HepG2 (cell line): ENCODE measurements at regions not wholly inside any gene's neighbourhood (a gene's known extent, or its start where the extent isn't known, plus 50 kb on each side); places are given as distances from the start of the nearest gene placed in this dataset.

Experiments
- ATAC-seq: fragments of 200-7000 bp; cut with Tn5 transposase; 3 replicates; pipeline ENCODE4 v1.9.1; 2020; ENCODE audit warnings: mild to moderate bottlenecking, moderate library complexity
- BruUV-seq: library from RNA; stranded (reverse); fragments of 400-500 nt; replicated peaks from 2 replicates; lab custom pipeline; 2021; lab: Mats Ljungman, UMichigan
- CTCF ChIA-PET: fragments of 300-600 bp; formaldehyde crosslinking; extraction: SDS; loops from one replicate; lab custom pipeline; 2021; ENCODE audit warnings: low total read pairs, inconsistent platforms, low intra/inter-chr PET ratio; lab: Yijun Ruan, JAX
- POLR2A ChIA-PET: fragments of 350-600 bp; sonication (Branson Sonifier 250); formaldehyde crosslinking; loops from one replicate; lab custom pipeline; 2020; ENCODE audit warnings: antibody characterized with exemption, inconsistent platforms; lab: Yijun Ruan, JAX
- DNase-seq: peaks from one replicate; pipeline ENCODE4 v3.0.0-alpha.2; 2015; ENCODE audit warnings: low spot score
- FAIRE-seq: peaks from 3 replicates; lab custom pipeline; 2011; peaks lifted over from hg19 to GRCh38; lab: Jason Lieb, UNC
- H2AFZ ChIP-seq: one replicate; pipeline ENCODE4 v1.6.1; 2011; ENCODE audit warnings: low read length, inconsistent platforms
- H3K27ac ChIP-seq: fragments of 300-600 bp; 3 replicates; pipeline ENCODE4 v1.8.0; 2011; ENCODE audit warnings: mixed run types, mild to moderate bottlenecking, mixed read lengths, low read length, inconsistent platforms; ENCODE audit not compliant: insufficient read depth; ENCODE audit errors: extremely low read length
- H3K27me3 ChIP-seq, 2 experiments: fragments of 200-600 bp in 1 of 2; 2 replicates in 1 of 2; 3 replicates in 1 of 2; pipeline versions ENCODE4 v1.6.0 to v1.8.0; 2011; ENCODE audit warnings: low read length in 2 of 2, mild to moderate bottlenecking in 2 of 2, moderate library complexity in 2 of 2, inconsistent platforms in 1 of 2; ENCODE audit not compliant: insufficient read depth in 2 of 2, control insufficient read depth in 1 of 2
- H3K36me3 ChIP-seq, 2 experiments: fragments of 200-600 bp in 1 of 2; replicated peaks in 1 of 2; 2 replicates in 1 of 2; 3 replicates in 1 of 2; pipeline versions ENCODE4 v1.5.1 to v1.8.0; 2011; ENCODE audit warnings: low read length in 2 of 2, inconsistent platforms in 1 of 2; ENCODE audit not compliant: insufficient read depth in 2 of 2, control insufficient read depth in 1 of 2
- H3K4me1 ChIP-seq: 2 replicates; pipeline ENCODE4 v1.5.1; 2012; ENCODE audit warnings: low read length, inconsistent platforms; ENCODE audit not compliant: insufficient read depth
- H3K4me2 ChIP-seq: 2 replicates; pipeline ENCODE4 v1.6.0; 2011; ENCODE audit warnings: low read depth, low read length, inconsistent platforms
- H3K4me3 ChIP-seq, 3 experiments: fragments of 200-600 bp in 1 of 3; sonication (generic), shearing (Covaris generic) in 1 of 3; replicated peaks in 1 of 3; 2 replicates each; pipeline ENCODE4 v1.5.1; 2011 to 2016; ENCODE audit warnings: low read length in 3 of 3, inconsistent platforms in 2 of 3, low read depth in 2 of 3, mild to moderate bottlenecking in 2 of 3, control low read depth in 1 of 3, mixed read lengths in 1 of 3; ENCODE audit not compliant: insufficient read depth in 1 of 3
- H3K79me2 ChIP-seq: one replicate; pipeline ENCODE4 v1.6.1; 2011; ENCODE audit warnings: low read length, inconsistent platforms; ENCODE audit not compliant: insufficient read depth
- H3K9ac ChIP-seq: 2 replicates; pipeline ENCODE4 v1.6.0; 2011; ENCODE audit warnings: mild to moderate bottlenecking, low read depth, low read length, inconsistent platforms; ENCODE audit not compliant: insufficient read depth
- H3K9me3 ChIP-seq: 2 replicates; pipeline ENCODE4 v1.5.1; 2012; ENCODE audit warnings: mild to moderate bottlenecking, low read length
- H4K20me1 ChIP-seq: 2 replicates; pipeline ENCODE4 v1.6.0; 2011; ENCODE audit warnings: inconsistent platforms, mild to moderate bottlenecking, low read length, moderate library complexity; ENCODE audit not compliant: insufficient read depth
- EZH2 ChIP-seq: conservative IDR thresholded peaks from 2 replicates; pipeline ENCODE4 v1.6.1; 2012; ENCODE audit warnings: mild to moderate bottlenecking, low read depth, low read length, moderate library complexity
- MAF1 ChIP-seq: sonication (generic); formaldehyde crosslinking; IDR thresholded peaks from 2 replicates; pipeline ENCODE4 v1.5.0; 2020; ENCODE audit warnings: missing genetic modification reagents, borderline replicate concordance
- NR3C1 ChIP-seq: sonication (generic); formaldehyde crosslinking; IDR thresholded peaks from 2 replicates; pipeline ENCODE4 v1.4.0; 2020; ENCODE audit warnings: missing genetic modification reagents
- PAX8 ChIP-seq: sonication (generic); formaldehyde crosslinking; IDR thresholded peaks from 2 replicates; pipeline ENCODE4 v1.8.0; 2022; ENCODE audit warnings: mild to moderate bottlenecking, missing genetic modification reagents, borderline replicate concordance
- PLSCR1 ChIP-seq: sonication (generic); formaldehyde crosslinking; IDR thresholded peaks from 2 replicates; pipeline ENCODE4 v1.5.0; 2020; ENCODE audit warnings: missing genetic modification reagents, mild to moderate bottlenecking, borderline replicate concordance
- SIX1 ChIP-seq: sonication (generic); formaldehyde crosslinking; IDR thresholded peaks from 2 replicates; pipeline ENCODE4 v1.4.0; 2020; ENCODE audit warnings: missing genetic modification reagents, borderline replicate concordance
- SOX6 ChIP-seq, 2 experiments: fragments of 450-650 bp in 1 of 2; sonication (generic) in 1 of 2; formaldehyde crosslinking in 1 of 2; IDR thresholded peaks; 2 replicates each; pipeline versions ENCODE4 v1.4.0 to v1.6.1; 2017 to 2020; ENCODE audit warnings: antibody characterized with exemption in 1 of 2, mild to moderate bottlenecking in 1 of 2, missing genetic modification reagents in 1 of 2
- TEAD3 ChIP-seq: optimal IDR thresholded peaks from 2 replicates; pipeline ENCODE3; 2016; ENCODE audit warnings: borderline replicate concordance
- ZKSCAN8 ChIP-seq: IDR thresholded peaks from 2 replicates; pipeline ENCODE4 v1.6.1; 2016; ENCODE audit warnings: borderline replicate concordance, missing genetic modification reagents, missing compliant biosample characterization
- ZNF432 ChIP-seq: sonication (generic); formaldehyde crosslinking; IDR thresholded peaks from 2 replicates; pipeline ENCODE4 v1.5.0; 2020; ENCODE audit warnings: missing genetic modification reagents, mild to moderate bottlenecking, borderline replicate concordance
- ZNF460 ChIP-seq: sonication (generic); formaldehyde crosslinking; IDR thresholded peaks from 2 replicates; pipeline ENCODE4 v1.5.1; 2020; ENCODE audit warnings: missing genetic modification reagents, mild to moderate bottlenecking, borderline replicate concordance
- ZNF746 ChIP-seq: sonication (generic); formaldehyde crosslinking; IDR thresholded peaks from 2 replicates; pipeline ENCODE4 v1.8.0; 2022; ENCODE audit warnings: mild to moderate bottlenecking, missing genetic modification reagents
- ZNF773 ChIP-seq: sonication (generic); formaldehyde crosslinking; IDR thresholded peaks from 2 replicates; pipeline ENCODE4 v1.4.0; 2020; ENCODE audit warnings: missing genetic modification reagents, borderline replicate concordance
- ZNF782 ChIP-seq: sonication (generic); formaldehyde crosslinking; IDR thresholded peaks from 2 replicates; pipeline ENCODE4 v1.4.0; 2020; ENCODE audit warnings: missing genetic modification reagents, mild to moderate bottlenecking, borderline replicate concordance
- WGBS: methylation state at CpG from one replicate; pipeline ENCODE4 v1.1.6; 2017; ENCODE audit warnings: low lambda C conversion rate; 5-methylcytosine and 5-hydroxymethylcytosine counted together
- in situ Hi-C: cut with HindIII; loops from 2 replicates; pipeline ENCODE4 v1.10.0; 2017; ENCODE audit warnings: low pct_unique_long_range_greater_than_20kb; ENCODE audit not compliant: extremely low pct_ligation_motif_present
- intact Hi-C: fragments of 100-400 bp; cut with micrococcal nuclease; formaldehyde crosslinking; loops from one replicate; pipeline ENCODE4 v1.10.0; 2022; ENCODE audit not compliant: unreplicated experiment
- TF ChIP-seq, protein P1 (sequence below): sonication (generic); formaldehyde crosslinking; IDR thresholded peaks from 2 replicates; pipeline ENCODE4 v1.4.0; 2020; ENCODE audit warnings: missing genetic modification reagents, mild to moderate bottlenecking, borderline replicate concordance
- TF ChIP-seq, protein P2 (sequence below): sonication (generic); formaldehyde crosslinking; IDR thresholded peaks from 2 replicates; pipeline ENCODE4 v1.5.1; 2020; ENCODE audit warnings: mild to moderate bottlenecking, missing genetic modification reagents, borderline replicate concordance
- TF ChIP-seq, protein P3 (sequence below): sonication (generic); formaldehyde crosslinking; IDR thresholded peaks from 2 replicates; pipeline ENCODE4 v1.4.0; 2020; ENCODE audit warnings: missing genetic modification reagents, borderline replicate concordance

DNA sequence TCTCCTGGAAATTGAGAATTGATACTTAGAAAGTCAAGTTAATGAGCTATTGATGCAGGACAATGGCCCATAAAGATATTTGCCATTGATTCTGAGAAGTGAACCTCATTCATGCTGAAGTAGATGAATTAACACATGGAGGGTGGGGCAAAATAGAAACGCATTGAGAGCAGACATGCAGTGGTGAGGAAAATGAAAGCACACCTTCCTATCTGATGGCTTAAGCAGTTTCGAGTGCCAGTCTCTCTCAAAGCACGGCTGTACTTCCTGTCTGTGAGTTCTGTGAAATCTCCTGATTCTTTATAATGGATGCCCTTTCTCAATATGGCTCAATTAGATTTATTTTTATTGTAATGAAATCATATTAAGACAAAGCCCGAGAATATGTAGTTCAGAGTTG is 247.0 kb downstream of the TMX3 start:
- Histone ChIP-seq H3K36me3 (no peaks in the 10 kb centered on the region), H3K4me2 (no peak overlapping the region), H4K20me1 (no peaks in the 10 kb centered on the region), H3K4me3 (no peak overlapping the region), H3K4me1 (no peaks in the 10 kb centered on the region), H2AFZ (no peak overlapping the region), H3K9ac (no peak overlapping the region), H3K9me3 (no peaks in the 10 kb centered on the region), H3K27ac (no peak overlapping the region), H3K79me2 (no peaks in the 10 kb centered on the region), H3K27me3 (no peaks in the 10 kb centered on the region)
- CTCF ChIA-PET = no interaction called here
- intact Hi-C loops = no loop called here
- POLR2A ChIA-PET = no interaction called here
- in situ Hi-C loops = no loop called here
- TF ChIP-seq, protein P1, sequence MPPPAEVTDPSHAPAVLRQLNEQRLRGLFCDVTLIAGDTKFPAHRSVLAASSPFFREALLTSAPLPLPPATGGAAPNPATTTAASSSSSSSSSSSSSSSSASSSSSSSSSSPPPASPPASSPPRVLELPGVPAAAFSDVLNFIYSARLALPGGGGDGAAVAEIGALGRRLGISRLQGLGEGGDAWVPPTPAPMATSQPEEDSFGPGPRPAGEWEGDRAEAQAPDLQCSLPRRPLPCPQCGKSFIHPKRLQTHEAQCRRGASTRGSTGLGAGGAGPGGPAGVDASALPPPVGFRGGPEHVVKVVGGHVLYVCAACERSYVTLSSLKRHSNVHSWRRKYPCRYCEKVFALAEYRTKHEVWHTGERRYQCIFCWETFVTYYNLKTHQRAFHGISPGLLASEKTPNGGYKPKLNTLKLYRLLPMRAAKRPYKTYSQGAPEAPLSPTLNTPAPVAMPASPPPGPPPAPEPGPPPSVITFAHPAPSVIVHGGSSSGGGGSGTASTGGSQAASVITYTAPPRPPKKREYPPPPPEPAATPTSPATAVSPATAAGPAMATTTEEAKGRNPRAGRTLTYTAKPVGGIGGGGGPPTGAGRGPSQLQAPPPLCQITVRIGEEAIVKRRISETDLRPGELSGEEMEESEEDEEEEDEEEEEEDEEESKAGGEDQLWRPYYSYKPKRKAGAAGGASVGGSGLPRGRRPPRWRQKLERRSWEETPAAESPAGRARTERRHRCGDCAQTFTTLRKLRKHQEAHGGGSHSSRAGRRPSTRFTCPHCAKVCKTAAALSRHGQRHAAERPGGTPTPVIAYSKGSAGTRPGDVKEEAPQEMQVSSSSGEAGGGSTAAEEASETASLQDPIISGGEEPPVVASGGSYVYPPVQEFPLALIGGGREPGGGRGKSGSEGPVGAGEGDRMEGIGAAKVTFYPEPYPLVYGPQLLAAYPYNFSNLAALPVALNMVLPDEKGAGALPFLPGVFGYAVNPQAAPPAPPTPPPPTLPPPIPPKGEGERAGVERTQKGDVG (CRISPR knock-in tag) = no peak
- TF ChIP-seq ZNF746 (CRISPR knock-in tag) (no peak), PLSCR1 (CRISPR knock-in tag) (no peak), NR3C1 (CRISPR knock-in tag) (no peak), ZNF782 (no peak), ZNF460 (CRISPR knock-in tag) (no peak), PAX8 (no peak), ZNF773 (CRISPR knock-in tag) (no peak), EZH2 (no peak), SIX1 (no peak), ZKSCAN8 (CRISPR knock-in tag) (no peak), SOX6 (IDR thresholded peaks at IDR 0.05) (no peak), SOX6 (CRISPR knock-in tag; IDR thresholded peaks at IDR 0.05) (no peak), MAF1 (CRISPR knock-in tag) (no peak), ZNF432 (CRISPR knock-in tag) (no peak), TEAD3 (no peak)
- TF ChIP-seq, protein P2, sequence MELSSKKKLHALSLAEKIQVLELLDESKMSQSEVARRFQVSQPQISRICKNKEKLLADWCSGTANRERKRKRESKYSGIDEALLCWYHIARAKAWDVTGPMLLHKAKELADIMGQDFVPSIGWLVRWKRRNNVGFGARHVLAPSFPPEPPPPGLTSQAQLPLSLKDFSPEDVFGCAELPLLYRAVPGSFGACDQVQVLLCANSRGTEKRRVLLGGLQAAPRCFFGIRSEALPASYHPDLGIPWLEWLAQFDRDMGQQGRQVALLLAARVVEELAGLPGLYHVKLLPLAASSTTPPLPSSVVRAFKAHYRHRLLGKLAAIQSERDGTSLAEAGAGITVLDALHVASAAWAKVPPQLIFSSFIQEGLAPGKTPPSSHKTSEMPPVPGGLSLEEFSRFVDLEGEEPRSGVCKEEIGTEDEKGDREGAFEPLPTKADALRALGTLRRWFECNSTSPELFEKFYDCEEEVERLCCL (CRISPR knock-in tag) = no peak
- TF ChIP-seq, protein P3, sequence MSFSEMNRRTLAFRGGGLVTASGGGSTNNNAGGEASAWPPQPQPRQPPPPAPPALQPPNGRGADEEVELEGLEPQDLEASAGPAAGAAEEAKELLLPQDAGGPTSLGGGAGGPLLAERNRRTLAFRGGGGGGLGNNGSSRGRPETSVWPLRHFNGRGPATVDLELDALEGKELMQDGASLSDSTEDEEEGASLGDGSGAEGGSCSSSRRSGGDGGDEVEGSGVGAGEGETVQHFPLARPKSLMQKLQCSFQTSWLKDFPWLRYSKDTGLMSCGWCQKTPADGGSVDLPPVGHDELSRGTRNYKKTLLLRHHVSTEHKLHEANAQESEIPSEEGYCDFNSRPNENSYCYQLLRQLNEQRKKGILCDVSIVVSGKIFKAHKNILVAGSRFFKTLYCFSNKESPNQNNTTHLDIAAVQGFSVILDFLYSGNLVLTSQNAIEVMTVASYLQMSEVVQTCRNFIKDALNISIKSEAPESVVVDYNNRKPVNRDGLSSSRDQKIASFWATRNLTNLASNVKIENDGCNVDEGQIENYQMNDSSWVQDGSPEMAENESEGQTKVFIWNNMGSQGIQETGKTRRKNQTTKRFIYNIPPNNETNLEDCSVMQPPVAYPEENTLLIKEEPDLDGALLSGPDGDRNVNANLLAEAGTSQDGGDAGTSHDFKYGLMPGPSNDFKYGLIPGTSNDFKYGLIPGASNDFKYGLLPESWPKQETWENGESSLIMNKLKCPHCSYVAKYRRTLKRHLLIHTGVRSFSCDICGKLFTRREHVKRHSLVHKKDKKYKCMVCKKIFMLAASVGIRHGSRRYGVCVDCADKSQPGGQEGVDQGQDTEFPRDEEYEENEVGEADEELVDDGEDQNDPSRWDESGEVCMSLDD (CRISPR knock-in tag) = no peak
- 2% methylated on average over 4 of the region's 4 CpGs for whole genome bisulfite sequencing
- ATAC-seq = no peak
- DNase-seq = no peak
- FAIRE-seq = no peak
- BruUV-seq = no TSS peak
